Inflammatory macrophage treated with lipopolysaccharide for 4 hours (primary cell): ENCODE measurements at regions not wholly inside any gene's neighbourhood (a gene's known extent, or its start where the extent isn't known, plus 50 kb on each side); places are given as distances from the start of the nearest gene placed in this dataset.
"Not testable (repeated sequence)": the region's sequence is repeated elsewhere in the genome, so short reads cannot be mapped to it uniquely, and the experiment has no call there.

Experiments used
- DNase-seq: peaks from one replicate; pipeline ENCODE4 v3.0.0-alpha.2; 2020

DNA sequence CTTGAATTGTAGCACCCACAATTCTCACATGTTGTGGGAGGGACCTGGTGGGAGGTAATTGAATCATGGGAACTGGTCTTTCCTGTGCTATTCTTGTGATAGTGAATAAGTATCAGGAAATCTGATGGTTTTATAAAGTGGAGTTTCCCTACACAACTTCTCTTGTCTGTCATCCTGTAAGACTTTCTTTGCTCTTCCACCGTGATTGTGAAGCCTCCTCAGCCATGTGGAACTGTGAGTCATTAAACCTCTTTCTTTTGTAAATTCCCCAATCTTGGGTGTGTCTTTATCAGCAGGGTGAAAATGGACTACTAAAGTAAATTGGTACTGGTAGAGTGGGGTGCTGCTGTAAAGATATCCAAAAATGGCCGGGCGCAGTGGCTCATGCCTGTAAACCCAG, 215.6 kb downstream of the LIG4 start:
- no peak for DNase-seq

DNA sequence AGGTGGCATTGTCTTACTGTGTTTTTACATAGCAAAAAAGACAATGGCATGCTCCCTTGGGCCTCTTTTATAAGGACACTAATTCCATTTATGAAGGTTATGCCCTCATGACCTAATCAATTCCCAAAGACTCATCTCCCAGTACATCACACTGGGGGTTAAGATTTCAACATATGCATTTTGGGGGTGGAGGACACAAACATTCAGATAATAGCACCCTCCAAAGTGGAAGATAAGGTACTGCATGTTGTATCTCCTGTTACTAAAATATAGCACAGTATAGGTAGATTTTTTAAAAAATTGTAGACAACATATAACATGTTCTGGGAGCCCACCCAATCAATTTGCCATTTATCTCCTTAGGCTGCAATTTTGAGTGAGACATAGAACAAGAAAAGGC, 221.2 kb downstream of the LIG4 start:
- no peak for DNase-seq

DNA sequence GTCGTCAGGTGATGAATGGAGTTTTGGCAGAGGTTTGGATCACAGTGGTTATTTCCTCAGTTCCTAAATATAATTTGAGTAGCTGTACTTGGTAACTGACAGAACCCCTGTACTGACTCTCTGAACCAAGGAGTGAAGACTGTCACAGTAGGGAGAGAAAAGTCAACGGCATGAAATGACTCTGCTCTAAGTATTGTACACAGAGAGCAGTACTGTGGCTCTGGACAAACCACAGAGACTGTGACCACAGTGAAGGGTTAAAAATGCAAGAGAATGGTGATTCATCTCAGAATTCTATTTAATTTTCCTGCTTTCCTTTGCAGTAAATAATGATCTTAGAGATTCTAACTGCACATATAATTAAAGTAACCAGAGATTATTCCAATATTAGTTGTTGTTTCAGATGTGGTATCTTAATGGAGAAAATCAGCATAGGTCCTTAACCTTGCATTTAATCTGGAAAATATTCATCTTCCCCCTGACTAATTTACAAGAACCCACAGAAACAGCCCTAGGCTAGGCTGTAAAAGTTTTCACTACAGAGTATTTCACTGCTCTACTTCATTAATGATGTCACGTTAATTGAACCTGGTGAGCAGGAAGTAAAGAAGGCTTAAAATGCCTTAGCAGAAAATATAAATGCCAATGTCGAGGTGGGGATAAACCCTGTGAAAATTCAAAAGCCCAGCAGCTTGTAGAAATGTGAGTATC, 221.9 kb downstream of the LIG4 start:
- DNase-seq: no peak

DNA sequence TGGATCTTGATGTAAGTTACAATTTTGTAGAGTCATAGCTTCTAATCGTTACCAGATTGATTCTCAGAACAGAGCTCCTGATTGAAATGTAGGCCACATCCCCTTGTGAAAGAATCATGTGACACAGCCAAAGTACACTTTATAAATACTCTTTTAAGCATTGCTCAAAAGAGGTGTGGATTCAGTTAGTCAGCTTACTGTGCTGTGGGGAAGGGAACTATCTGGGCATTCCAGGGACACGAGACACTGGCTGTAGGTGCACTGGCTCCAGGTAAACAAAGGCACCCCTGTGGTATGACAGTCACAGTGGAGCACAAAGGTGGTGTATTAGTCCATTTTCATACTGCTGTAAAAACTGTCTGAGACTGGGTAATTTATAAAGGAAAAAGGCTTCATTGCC, 222.8 kb downstream of the LIG4 start:
- no peak for DNase-seq

DNA sequence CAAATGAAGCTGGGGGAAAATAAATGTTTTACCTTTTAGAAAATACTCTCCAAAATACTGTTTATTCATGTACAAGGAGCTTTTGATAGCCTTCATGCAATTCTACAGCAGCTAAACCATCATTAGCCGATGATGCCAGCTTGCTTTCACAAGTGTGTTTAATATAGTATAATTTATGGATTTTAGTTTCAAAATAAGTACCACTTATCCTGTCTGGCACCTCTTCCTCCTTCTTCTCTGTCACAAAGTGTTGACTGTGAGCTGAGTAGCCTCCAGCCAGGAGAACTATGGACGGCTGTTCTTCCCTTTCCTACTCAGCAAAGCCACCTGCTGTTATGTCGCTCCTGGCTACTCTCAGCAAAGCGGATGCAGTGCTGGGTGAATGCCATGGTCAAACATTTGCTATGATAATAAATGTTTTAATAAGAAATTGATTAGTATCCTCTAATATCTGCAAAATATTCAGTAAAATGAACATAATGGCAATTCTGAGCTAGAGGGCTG, 238.2 kb downstream of the LIG4 start:
- no peak for DNase-seq

DNA sequence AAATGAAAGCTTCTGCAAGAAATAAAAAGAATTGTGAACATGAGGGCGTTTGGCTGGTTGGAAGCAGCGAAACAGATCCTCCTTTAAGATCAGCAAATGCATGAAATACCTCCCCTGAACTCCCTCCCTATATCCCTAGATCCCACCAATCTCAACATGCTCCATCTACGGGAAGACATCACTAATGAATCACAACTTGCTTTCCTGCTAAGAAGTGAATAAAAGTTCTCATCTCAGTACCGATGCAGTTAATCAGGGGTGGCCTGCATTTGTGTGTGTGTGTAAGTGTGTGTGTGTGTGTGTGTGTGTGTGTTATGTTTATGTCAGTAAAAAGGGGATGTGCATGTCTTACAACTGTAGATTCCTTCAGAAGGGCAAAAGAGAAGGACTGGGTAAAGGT, 238.7 kb downstream of the LIG4 start:
- DNase-seq: no peak

DNA sequence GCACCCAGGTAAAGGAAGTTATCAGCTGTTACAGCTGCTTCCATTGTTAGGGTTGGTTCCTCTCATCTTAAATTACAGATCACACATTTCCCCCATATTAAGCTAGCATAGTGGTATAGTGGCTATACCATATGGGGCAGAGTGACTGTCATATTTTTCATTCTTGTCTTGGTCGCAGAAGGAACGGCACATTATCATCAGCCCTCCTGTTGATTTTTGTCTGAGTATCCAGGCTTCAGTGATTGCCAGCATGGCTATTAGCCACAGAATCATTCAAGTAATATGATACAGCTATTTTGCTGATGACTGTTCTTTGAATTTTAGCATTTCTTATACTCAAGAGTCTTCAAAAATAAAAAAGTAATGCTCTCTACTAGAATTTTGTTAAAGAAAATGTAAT, 240.9 kb downstream of the LIG4 start:
- DNase-seq: no peak

DNA sequence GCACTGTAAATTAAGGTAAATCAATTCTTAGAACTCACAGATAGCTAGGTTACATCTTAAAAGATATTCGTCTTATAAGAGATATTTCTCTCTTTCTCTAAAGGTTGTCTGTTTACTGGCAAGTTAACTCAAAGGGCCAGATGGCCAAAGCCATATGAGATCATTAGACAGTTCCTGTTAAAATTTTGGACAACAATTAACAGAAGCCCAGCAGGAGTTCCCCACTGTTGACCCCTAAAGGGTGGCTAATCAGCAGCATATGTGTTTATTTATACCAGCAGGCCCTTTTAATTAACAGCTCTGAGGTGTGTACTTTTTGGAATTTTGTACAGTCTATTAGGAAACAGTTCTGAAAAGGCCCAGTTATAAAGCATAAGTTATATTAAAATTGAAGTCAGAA, 245.8 kb downstream of the LIG4 start:
- DNase-seq: no peak

DNA sequence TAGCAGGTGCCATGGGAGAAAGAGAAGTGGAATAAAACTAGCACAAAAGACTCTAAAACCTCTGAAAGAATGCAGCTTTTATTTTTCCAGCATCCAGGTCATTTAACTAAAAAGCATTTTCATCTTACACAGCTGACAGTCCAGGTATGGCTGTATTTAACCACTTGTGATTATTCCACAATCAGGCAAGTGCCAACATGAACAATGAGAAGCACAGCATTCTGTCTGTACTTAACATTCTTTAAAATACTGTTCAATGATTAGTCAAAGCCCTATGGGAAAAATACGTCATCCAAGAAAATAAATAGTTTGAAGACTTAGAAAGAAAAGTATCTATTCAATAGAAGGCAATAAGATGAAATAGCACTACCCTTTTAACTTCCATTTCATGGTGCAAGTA, 246.9 kb downstream of the LIG4 start:
- no peak for DNase-seq

DNA sequence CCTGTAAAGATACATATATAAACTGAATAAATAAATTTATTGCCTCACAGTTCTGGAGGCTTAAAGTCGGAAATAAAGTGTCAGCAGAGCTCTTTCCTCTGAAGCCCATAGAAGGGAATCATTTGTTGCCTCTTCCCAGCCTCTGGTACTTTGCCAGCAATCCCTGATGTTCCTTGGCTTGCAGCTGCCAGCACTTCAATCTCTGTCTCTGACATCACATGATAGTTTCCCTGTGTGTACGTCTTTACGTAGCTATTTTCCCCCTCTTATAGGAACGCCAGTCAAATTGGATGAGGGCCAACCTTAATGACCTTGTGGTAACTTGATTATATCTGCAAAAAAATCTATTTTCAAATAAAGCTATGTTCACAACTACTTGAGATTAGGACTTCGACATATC, 250.9 kb downstream of the LIG4 start:
- no peak for DNase-seq

DNA sequence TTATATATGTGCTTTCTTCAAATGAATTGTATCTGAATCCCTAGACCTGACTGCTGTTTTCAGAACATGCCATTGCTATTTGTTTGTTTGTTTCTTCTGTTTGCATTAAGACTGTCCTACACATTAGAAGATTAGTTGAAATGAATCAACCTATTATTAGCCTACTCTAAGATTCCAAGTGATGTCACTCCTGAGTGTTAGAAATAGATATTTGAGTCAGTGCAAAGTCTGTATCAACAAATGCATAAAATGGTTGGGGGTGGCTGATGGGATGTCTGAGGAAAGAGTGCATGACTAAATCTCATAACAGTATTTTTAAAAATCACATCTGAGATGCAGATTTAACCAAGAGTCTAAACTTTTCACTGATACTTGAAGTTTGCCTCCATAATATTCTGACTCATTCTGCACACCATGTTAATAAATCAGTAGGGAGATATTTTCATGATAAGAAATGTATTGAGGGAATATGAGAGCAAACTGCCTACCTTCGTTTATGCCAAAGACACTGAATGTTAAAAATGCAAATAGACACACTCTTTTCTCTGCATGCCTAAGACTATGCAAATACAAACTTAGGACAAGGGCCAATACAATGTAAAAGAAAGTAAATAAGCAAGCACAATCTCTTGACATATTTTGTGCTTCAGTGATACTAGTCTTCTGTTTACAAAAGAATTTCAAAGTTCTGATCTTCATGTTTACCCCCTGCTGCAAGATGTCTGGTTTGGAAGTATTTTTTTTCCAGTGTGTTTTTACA, 253.3 kb downstream of the LIG4 start:
- DNase-seq: no peak

DNA sequence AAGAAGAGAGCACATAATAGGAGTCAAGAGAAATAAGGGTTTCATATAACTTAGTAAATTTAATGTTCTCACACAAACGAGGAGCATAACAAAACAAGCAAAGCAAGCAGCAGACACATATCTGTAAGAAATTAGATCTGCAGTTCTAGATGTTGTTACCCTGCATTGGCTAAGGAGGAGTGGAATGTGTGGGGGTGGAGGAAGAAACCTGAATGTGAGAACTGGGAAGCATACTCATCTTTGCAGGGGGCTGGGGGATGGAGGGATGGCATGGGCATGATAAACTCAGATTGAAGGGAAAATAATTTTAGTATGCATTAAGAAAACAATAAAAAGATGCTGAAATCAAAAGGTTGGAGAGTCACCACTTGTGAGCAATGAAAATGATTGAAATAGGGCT, 255.0 kb downstream of the LIG4 start:
- no peak for DNase-seq

DNA sequence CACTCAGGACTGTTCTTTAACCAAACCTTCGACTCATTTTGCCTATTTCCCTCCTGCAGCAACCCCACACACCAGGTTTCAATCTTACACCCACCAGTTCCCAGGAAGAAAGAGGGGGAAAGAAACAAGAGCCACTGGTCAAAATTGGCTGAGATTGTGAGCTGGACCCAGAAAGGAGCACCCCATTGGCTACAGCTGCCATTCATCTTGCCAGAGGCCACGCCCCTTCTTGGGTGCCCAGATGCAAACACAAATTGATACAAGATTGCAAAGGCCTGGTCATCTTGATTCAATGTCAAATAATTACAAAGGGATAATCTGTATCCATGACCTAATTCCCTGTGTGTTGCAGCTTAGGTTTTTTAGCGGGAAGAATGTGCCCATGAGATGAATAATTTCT, 258.4 kb downstream of the LIG4 start:
- DNase-seq: no peak

DNA sequence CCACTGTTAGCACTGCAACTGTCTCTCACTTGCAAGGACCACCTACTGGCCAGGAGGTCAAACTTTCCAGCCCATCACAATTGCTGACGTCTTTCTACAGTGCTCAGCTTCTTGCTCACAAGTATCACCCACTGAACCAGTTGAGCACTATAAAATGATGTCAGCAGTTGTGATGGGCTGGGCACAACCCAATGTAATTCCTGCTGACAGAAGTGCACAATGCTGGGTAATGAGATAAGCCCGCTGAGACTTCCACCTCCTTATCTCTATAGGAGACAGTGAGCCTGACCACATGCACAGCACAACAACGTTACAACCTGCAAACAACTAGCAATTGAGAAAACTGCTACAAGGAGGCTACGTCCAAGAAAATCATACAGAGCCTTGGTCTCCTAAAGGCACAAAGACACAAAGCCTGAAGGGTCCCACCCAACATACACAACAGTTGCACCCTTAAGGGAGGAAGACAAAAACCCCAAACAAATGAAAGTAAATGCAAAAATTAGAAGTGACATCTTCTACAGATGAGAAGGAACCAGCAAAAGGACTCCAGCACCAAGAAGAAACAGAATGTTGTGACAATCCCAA, 273.2 kb downstream of the LIG4 start:
- DNase-seq: no peak

DNA sequence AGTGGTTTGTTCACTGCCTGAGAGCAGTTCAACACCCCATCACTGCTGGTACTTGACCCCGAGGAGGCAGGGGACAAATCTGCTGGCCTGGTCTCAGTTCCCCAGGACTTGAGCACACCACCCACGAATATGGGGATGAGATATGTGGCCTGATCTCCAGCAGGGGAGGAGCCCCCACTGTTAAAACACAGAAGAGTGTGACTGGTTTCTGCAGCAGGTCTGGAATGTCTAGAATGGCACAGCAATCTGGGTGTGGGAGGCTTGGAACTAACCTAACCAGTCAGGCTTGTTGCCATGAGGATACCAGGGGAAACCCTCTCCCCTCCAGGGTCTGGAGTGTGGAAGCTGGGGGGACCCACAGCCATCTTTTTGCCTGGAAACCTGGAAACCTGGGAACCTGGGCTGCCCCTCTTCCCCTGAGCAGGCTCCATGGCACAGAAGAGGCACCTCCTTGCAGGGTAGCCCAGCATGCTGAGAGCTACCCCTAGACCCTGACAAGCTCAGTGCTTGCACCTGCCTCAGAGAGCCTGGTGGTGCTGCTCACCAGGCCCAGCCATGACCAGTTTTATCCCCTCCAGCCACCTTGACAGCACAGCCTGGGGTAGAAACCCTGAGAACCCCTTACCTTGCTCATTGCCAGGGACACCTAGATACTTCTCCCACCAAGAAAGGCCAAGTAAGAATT, 273.8 kb downstream of the LIG4 start:
- DNase-seq: no peak

DNA sequence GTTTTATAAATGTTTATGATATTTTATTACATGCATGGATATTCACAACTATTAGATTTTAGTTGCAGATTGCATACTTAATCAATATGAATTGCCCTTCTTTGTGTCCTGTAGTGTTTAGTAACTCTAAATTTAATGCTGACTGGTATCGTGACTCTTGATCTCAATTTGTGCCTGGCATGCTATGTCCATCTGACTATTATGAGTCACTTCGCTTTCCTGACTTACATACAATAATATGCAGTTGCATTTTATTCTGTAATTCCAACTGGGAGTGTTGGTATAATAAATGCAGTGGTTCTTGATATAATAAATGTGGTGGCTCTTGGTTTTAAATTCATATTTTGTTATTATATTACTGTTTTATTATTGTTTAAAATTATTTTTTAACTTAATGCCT, 277.5 kb downstream of the LIG4 start:
- DNase-seq: no peak

DNA sequence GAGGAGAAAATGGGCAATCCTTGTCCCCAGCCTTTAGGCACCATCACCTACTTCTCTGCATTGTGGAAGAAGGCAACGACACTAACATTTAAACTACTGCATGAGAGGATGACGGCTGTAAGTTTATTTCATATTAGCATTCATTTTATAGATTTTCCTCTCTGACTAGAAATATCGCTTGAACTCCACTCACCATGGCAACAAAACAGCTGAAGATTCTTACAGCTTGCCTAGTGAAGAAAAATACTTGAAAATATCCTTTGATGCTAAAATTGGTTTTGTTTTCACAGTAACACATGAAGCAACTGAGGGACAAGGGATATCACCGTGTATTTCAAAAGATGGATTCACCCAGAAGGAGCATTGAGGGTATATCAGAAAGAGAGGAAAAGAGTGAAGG, 284.3 kb downstream of the LIG4 start:
- no peak for DNase-seq

DNA sequence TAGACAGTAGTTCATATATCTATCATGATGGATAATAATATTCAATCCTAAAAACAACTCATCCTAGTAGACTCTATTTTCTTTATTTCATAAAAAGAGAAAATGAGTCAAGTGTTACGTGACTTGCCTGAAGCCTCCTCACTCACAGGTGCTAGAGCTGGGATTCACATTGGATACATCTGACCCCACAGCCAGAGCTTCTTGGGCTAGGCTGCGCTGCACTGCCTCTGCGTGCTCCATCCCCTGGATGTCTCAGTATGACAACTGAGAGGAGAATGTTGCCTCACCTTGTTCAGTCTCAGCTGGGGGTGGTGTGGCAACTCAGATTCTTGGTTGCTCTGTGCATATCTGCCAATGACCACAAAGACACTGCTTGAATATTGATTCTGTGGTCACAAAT, 286.6 kb downstream of the LIG4 start:
- no peak for DNase-seq

DNA sequence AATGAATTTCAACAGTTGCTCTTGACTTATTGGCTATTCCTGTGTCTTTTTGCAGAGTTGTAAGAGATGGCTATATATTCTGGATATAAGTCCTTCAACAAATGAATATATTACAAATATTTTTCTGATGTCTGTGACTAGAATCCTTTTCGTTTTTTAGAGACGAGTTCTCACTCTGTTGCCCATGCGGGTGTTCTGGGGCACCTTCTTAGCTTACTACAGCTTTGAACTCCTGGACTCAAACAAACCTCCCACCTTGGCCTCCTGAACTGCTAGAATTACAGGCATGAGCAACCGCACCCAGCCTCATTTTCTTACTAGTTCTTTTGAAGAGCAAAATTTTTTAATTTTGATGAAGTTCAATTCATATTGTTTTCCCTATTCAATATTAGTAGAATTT, 287.8 kb downstream of the LIG4 start:
- DNase-seq: no peak

DNA sequence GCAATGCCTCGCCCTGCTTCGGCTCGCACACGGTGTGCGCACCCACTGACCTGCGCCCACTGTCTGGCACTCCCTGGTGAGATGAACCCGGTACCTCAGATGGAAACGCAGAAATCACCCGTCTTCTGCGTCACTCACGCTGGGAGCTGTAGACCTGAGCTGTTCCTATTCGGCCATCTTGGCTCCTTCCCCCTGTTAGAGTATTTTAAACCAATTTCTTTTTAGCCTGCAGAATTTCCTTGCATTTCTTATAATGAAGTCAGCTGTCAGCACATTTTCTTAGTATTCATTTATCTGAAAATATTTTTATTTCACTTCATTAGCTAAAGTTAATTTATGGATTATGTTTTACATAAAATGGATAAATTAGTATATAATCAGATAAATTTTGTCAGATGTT, 288.8 kb downstream of the LIG4 start:
- not testable (repeated sequence) for DNase-seq

DNA sequence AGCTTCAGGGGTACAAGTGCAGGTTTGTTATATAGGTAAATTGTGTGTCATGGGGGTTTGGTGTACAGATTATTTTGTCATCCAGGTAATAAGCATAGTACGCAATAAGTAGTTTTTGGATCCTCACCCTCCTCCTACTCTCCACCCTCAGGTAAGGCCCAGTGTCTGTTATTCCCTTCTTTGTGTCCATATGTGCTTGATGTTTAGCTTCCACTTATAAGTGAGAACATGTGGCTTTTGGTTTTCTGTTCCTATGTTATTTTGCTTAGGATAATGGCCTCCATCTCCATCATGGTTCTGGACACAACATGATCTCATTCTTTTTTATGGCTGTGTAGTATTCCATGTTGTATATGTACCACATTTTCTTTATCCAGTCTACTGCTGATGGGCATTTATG, 298.4 kb downstream of the LIG4 start:
- DNase-seq: not testable (repeated sequence)

DNA sequence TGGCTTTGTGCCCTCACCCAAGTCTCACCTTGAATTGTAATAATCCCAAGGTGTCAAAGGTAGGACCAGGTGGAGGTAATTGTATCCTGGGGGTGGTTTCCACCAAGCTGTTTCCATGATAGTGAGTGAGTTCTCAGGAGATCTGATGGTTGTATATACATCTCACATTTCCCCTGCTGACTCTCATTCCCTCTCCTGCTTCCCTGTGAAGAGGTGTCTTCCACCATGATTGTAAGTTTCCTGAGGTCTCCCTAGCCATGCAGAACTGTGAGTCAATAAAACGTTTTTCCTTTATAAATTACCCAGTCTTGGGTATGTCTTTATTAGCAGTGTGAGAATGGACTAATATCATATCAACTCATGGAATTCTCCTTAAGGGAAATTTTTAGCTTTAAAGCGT, 302.6 kb downstream of the LIG4 start:
- no peak for DNase-seq

DNA sequence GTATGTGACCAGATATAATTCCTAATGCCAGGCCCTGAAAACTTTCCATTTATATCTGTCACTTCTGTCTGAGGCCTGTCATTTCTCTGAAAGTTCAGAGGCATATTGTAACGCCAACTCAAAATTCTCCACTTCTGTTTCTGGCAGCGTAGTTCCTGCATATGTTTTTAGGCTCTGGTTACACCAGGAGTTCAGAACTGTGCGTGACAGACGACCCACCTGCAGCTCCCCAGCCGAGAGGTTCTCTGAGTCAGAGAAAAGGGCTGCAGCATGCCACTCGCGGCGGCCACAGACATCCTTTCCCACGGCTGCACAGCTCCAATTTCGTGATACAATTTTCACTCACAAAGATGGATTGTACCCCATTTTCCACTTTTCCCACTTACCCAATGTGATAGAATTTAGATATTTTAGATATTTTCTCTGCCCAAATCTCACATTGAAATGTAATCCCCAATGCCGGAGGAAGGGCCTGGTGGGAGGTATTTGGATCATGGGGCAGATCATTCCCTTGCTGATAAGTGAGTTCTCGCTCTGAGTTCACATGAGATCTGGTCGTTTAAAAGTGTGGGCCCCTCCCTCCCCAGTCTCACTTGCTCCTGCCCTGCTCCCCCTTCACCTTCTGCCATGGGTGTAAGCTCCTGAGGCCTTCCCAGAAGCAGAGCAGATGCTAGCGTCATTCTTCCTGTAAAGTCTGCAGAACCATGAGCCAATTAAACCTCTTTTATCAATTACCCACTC, 308.1 kb downstream of the LIG4 start:
- no peak for DNase-seq
